IPS-20b (cell line): ENCODE measurements at regions not wholly inside any gene's neighbourhood (a gene's known extent, or its start where the extent isn't known, plus 50 kb on each side); places are given as distances from the start of the nearest gene placed in this dataset.

Source experiments
- H3K27ac ChIP-seq: one replicate; pipeline ENCODE4 v1.5.1; 2013; ENCODE audit warnings: low read length
- H3K27me3 ChIP-seq: 2 replicates; pipeline ENCODE4 v1.6.1; 2013; ENCODE audit warnings: mild to moderate bottlenecking, low read length, inconsistent platforms; ENCODE audit not compliant: insufficient read depth
- H3K36me3 ChIP-seq: 2 replicates; pipeline ENCODE4 v1.6.1; 2013; ENCODE audit warnings: low read depth, mild to moderate bottlenecking, inconsistent platforms, low read length, moderate library complexity; ENCODE audit not compliant: insufficient read depth
- H3K4me1 ChIP-seq: 2 replicates; pipeline ENCODE4 v1.6.1; 2013; ENCODE audit warnings: mild to moderate bottlenecking, control low read depth, inconsistent platforms, low read length, moderate library complexity; ENCODE audit not compliant: insufficient read depth
- H3K4me3 ChIP-seq: 2 replicates; pipeline ENCODE4 v1.5.1; 2013; ENCODE audit warnings: mild to moderate bottlenecking, low read length, inconsistent platforms
- H3K9ac ChIP-seq: 2 replicates; pipeline ENCODE4 v1.6.1; 2013; ENCODE audit warnings: low read depth, mild to moderate bottlenecking, inconsistent platforms, low read length, moderate library complexity
- H3K9me3 ChIP-seq: 2 replicates; pipeline ENCODE4 v1.6.1; 2013; ENCODE audit warnings: mild to moderate bottlenecking, low read depth, low read length, inconsistent platforms; ENCODE audit not compliant: insufficient read depth

DNA sequence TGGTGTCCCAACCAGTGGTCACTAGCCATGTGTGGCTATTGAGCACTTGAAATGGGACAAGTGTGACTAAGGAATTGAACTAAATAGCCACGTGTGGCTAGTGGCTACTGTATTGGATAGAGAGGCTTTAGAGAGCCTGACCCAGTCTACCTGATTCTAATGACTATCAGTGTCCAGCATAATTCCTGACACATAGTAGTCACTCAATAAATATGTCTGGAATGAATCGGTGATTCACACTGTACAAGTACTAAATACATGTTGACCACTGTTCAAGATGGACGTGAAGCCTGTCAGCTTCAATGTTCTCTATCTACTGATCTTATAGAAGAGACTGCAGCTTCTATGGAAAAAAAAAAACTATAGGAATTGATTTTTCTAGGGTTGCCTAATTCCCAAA is 57.7 kb upstream of the MAST4 start:
- Histone ChIP-seq H3K9me3 (no peaks in the 10 kb centered on the region; the same call in 1 of the 2 replicates), H3K9ac (no peak overlapping the region), H3K4me1 (no peaks in the 10 kb centered on the region), H3K27me3 (no peaks in the 10 kb centered on the region), H3K4me3 (no peak overlapping the region), H3K27ac (no peak overlapping the region), H3K36me3 (no peaks in the 10 kb centered on the region)

GRCh38 chr5:66540078-66540477 is 56.1 kb upstream of the MAST4 start:
- Histone ChIP-seq H3K9me3 (no peaks in the 10 kb centered on the region; the same call in none of the 2 replicates), H3K4me1 (no peaks in the 10 kb centered on the region), H3K27me3 (no peaks in the 10 kb centered on the region), H3K36me3 (no peaks in the 10 kb centered on the region), H3K4me3 (no peak overlapping the region), H3K27ac (no peak overlapping the region), H3K9ac (no peak overlapping the region)

DNA sequence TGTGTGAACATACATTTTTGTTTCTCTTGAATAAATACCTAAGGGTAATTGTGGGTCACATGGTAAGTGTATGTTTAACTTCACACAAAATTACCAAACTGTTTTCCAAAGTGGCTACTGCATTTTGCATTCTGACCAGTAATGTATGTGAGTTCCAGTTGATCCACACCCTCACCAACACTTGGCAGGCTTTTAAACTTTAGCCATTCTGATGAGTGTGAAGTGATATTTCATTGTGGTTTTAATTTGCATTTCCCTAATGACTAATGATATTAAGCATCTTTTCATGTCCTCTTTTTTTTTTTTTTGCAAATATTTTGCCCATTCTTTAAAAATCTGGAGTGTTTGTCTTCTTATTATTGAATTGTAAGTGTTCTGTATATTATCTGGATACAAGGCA is 53.5 kb upstream of the MAST4 start:
- H3K9me3 ChIP-seq: peaks cover 8% of the 10 kb centered on the region
- H3K9ac ChIP-seq: no peak overlapping the region
- no peak overlapping the region for H3K27ac ChIP-seq
- no peaks in the 10 kb centered on the region for H3K36me3 ChIP-seq
- no peak overlapping the region for H3K4me3 ChIP-seq
- H3K4me1 ChIP-seq: no peaks in the 10 kb centered on the region
- no peaks in the 10 kb centered on the region for H3K27me3 ChIP-seq
